ENCODE measurements at regions not wholly inside any gene's neighbourhood (a gene's known extent, or its start where the extent isn't known, plus 50 kb on each side); places are given as distances from the start of the nearest gene placed in this dataset.

GRCh38 chr13:70385852-70386251 is 277.6 kb upstream of the KLHL1 start:
- no peaks in the 10 kb centered on the region for H3K4me1 ChIP-seq
- H3K27me3 ChIP-seq = no peaks in the 10 kb centered on the region
- DNase-seq (no peak), ATAC-seq (peak; percentile 46)
- no peak overlapping the region for H3K27ac ChIP-seq
- intact Hi-C loops (cut with DNase I) = no loop called here
- H3K36me3 ChIP-seq = no peaks in the 10 kb centered on the region
- no peak overlapping the region for H3K4me3 ChIP-seq
- TF ChIP-seq CTCF (IDR thresholded peaks at IDR 0.05) = no peak
- no peaks in the 10 kb centered on the region for H3K9me3 ChIP-seq

- H3K4me1 ChIP-seq = no peaks in the 10 kb centered on the region
These were observed 275.9 kb upstream of the KLHL1 start for GRCh38 chr13:70384156-70384555.

GRCh38 chr13:70380809-70381208 is 272.6 kb upstream of the KLHL1 start:
- Histone ChIP-seq H3K9me3 (no peaks in the 10 kb centered on the region), H3K4me1 (no peaks in the 10 kb centered on the region), H3K36me3 (no peaks in the 10 kb centered on the region), H3K27me3 (no peaks in the 10 kb centered on the region), H3K4me3 (no peak overlapping the region), H3K27ac (no peak overlapping the region)
- no peak for ATAC-seq
- intact Hi-C loops (cut with DNase I) = no loop called here
- no peak for DNase-seq
- TF ChIP-seq CTCF (IDR thresholded peaks at IDR 0.05) = no peak

More at GRCh38 chr13:70384156-70384555, 275.9 kb upstream of the KLHL1 start:
- Histone ChIP-seq H3K36me3 (no peaks in the 10 kb centered on the region), H3K9me3 (no peaks in the 10 kb centered on the region), H3K27ac (no peak overlapping the region), H3K4me3 (no peak overlapping the region), H3K27me3 (no peaks in the 10 kb centered on the region)
- ATAC-seq (no peak), DNase-seq (no peak)
- intact Hi-C loops (cut with DNase I) = no loop called here
- no peak for TF ChIP-seq CTCF (IDR thresholded peaks at IDR 0.05)

- DNase-seq (no peak), ATAC-seq (no peak)
- no peak for TF ChIP-seq CTCF (IDR thresholded peaks at IDR 0.05)
- no peaks in the 10 kb centered on the region for H3K27me3 ChIP-seq
- no peak overlapping the region for H3K4me3 ChIP-seq
- H3K36me3 ChIP-seq = no peaks in the 10 kb centered on the region
- no peaks in the 10 kb centered on the region for H3K4me1 ChIP-seq
- H3K27ac ChIP-seq = no peak overlapping the region
- intact Hi-C loops (cut with DNase I) = no loop called here
- no peaks in the 10 kb centered on the region for H3K9me3 ChIP-seq
These were observed 267.5 kb upstream of the KLHL1 start for GRCh38 chr13:70375718-70376117.

GRCh38 chr13:70370924-70371323 is 262.7 kb upstream of the KLHL1 start:
- no peak for ATAC-seq
- Histone ChIP-seq H3K4me1 (no peaks in the 10 kb centered on the region), H3K4me3 (no peak overlapping the region), H3K9me3 (no peaks in the 10 kb centered on the region), H3K27me3 (no peaks in the 10 kb centered on the region), H3K36me3 (no peaks in the 10 kb centered on the region), H3K27ac (no peak overlapping the region)
- DNase-seq = no peak
- intact Hi-C loops (cut with DNase I) = no loop called here
- TF ChIP-seq CTCF (IDR thresholded peaks at IDR 0.05) = no peak

GRCh38 chr13:70366720-70367119 is 258.5 kb upstream of the KLHL1 start:
- no peak for ATAC-seq
- Histone ChIP-seq H3K36me3 (no peaks in the 10 kb centered on the region), H3K27me3 (no peaks in the 10 kb centered on the region), H3K4me3 (no peak overlapping the region), H3K9me3 (no peaks in the 10 kb centered on the region), H3K27ac (no peak overlapping the region), H3K4me1 (no peaks in the 10 kb centered on the region)
- TF ChIP-seq CTCF (IDR thresholded peaks at IDR 0.05) = no peak
- intact Hi-C loops (cut with DNase I) = no loop called here
- DNase-seq = no peak

Data from upper lobe of right lung (tissue), 1 donor.